ENCODE measurements at regions not wholly inside any gene's neighbourhood (a gene's known extent, or its start where the extent isn't known, plus 50 kb on each side); places are given as distances from the start of the nearest gene placed in this dataset.

DNA sequence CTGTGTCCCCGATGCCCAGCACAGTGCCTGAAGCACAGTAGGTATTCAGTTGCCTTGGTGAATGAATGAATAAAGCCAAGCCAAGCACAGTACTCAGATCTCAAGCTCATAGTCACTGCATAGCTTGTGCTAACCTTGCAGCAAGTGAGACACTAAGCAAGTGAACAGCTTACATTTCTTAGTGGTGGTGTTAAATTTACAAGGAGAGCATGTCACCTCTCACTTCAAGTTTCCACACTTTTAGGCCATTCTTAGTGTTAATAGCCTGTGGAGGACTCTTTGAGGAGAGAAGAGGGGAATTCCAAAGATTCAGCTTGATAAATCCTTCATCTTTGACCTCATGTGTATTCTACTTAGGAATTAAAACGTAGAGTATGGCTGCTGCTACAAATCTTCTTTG, 104.7 kb downstream of the C9orf152 start:
- no peak for DNase-seq

DNA sequence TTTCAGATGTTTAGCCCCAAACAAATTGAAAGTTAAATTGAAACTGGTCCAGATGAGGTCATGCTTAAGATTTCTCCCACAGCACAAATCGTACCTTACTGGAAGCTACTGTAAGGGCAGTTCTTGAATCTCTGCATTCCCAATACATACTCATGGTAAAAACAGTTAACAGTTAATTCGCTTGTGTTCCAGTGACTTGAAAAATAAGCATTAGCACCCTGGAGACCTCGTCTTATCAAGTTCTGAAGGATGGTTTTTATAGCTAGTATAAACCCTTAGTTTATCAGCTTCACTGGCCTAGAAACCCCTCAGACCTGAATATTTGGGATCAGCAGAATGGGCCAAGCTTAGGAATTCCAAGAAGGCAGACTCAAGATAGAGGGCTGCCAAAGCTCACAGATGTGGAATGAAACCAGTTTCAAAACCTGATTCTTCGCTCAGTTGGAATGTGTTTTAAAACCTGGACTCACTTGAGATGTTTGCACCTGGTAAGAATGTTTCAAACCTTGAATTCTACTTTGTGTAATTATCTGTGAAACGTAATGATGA, 103.6 kb downstream of the C9orf152 start:
- DNase-seq, result no peak

DNA sequence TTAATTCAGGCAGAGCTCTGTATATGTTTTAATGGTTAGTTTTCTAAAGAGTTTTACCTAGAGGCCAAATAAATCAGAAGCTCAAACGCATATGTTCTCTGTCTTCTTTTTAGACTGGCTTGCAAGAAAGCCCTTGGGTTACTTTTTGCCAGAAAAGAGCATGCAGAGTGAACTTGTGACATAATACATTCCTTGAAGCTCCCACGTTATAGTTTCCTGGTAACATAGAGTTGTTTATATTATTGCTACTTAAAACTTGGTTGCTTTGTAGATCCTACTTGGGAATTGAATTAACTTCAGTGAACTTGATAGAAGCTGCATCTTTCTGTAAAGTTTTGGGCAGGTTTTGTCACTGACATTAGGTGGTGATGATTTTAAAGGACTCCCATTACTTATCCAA, 102.9 kb downstream of the C9orf152 start:
- DNase-seq, result no peak

DNA sequence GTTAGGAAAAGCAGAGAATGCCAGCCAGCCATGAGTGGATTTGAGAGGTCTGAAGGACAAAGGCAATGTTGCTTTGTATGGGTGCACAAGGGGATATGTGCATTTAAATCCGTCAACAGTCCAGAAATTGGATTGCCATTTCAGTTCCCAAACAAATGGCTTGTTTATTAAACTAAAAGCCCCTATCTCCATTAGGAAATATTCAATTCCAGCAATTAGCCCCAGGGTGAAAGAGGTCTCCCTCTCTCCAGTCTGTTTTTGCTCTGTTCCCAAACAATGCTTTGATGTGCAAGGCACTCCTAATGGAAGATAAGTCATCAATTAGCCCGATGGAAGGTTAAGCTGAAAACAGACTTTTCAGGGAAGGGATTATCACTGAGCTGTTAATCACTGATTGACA, 101.3 kb downstream of the C9orf152 start:
- DNase-seq, result no peak

DNA sequence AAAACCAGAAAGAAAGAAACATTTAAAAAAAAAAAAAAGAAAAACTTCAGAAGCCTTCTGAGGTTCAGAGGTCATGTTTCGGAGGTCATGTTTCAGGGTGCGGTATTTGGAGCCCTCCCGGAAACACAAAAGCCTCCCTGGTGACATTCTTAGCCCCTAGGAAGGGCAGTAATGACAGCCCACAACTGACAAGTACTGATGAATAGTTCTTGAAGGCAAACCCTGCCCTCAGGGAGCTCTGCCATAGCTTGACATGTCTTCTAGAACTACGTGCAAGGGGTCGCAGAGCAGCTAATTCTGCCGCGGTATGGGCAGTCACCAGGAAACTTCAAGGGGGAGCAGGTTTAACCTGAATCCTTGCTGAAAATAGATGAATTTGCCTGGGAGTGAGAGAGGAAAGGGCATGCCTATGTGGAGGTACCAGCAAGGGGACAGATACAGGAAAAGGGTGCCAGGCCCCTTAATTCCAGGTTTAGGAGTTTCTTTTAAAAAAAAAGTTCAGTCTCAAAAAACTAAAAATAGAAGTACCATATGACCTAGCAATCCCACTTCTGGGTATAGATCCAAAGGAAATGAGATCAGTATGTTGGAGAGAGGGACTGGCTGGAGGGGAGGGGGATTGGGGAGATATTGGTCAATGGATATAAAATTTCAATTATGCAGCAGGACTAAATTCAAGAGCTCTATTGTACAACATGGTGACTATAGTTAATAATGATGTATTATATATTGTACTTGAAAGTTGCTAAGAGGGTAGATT, 98.4 kb downstream of the C9orf152 start:
- DNase-seq, result no peak

DNA sequence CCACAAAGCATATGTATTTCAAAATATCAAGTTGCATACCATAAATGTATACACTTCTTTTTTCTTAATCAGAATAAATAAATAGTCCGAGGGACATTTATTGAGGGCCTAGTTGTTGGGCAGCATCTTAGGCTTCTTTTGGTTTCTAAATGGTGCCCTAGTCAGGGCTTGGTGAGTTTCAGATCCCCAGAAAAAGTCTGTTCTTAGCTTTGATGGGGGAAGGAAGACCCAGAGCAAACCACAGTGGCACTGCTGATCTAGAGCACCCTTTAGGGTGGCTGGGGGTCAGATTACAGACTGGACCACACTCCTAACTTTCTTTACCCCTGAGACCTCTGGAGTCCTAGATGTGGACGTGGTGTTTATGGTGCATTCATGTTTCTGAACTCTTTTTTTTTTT, 97.8 kb downstream of the C9orf152 start:
- no peak for DNase-seq

- no peak for DNase-seq
Measured at GRCh38 chr9:110111868-110112267, 96.1 kb downstream of the C9orf152 start.

GRCh38 chr9:110112792-110113191, 95.2 kb downstream of the C9orf152 start:
- no peak for DNase-seq

GRCh38 chr9:110114086-110114858, 93.7 kb downstream of the C9orf152 start:
- no peak for DNase-seq

GRCh38 chr9:110114859-110115201, 93.1 kb downstream of the C9orf152 start:
- no peak for DNase-seq

GRCh38 chr9:110115341-110115820, 92.6 kb downstream of the C9orf152 start:
- DNase-seq, result no peak

DNA sequence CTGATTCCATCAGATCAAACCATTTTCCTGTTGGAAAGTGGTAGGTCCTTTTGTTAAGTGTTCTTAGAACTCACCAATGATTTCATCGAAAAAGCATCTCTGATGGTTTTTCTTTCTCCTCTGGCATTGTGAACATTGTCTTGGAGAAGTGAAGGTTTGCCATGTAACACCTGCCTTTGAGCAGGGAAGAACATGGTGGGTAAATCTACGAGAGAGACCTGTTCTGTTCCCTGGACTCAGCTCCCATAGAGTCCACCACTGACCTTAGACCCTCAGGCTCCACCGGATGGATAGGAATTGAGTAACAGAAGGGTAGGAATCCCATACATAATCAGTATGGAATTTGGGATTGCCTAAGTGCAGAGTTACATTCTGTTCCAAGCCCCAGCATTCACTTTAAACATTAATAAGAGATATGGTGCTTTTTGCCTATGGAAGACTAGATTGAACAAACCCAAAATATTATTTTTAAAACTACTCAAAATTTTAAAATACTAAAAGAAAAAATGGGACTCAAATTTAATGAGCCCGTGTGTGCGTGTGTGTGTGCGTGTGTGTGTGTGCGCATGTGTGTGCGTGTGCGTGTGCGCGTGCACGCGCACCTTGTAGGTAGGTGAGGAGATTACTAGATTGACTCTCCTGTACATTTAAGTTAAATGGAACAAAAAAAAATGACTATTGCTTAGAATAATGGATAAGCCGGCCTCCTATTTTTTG, 92.0 kb downstream of the C9orf152 start:
- no peak for DNase-seq

GRCh38 chr9:110116543-110116885, 91.4 kb downstream of the C9orf152 start:
- DNase-seq, result no peak

DNA sequence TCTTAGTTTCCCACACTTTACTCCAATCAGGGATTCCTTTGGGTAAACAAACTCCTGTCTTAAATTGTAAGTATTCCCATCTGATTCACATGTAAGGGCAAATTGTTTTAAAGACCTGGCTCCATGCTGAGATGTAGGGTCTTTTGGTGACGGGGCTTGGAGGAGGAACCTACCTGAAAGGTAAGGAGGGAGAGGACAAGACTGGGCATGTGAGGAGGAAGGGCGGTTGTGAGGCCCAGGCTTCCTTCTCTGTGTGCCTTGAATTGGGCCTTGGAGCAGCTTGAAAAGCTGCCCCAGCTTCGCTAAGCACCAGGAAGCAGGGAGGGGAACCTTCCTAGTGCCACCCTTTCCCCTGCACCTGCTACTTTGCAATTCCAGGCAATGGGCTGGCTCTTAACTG, 86.8 kb downstream of the C9orf152 start:
- DNase-seq, result no peak

DNA sequence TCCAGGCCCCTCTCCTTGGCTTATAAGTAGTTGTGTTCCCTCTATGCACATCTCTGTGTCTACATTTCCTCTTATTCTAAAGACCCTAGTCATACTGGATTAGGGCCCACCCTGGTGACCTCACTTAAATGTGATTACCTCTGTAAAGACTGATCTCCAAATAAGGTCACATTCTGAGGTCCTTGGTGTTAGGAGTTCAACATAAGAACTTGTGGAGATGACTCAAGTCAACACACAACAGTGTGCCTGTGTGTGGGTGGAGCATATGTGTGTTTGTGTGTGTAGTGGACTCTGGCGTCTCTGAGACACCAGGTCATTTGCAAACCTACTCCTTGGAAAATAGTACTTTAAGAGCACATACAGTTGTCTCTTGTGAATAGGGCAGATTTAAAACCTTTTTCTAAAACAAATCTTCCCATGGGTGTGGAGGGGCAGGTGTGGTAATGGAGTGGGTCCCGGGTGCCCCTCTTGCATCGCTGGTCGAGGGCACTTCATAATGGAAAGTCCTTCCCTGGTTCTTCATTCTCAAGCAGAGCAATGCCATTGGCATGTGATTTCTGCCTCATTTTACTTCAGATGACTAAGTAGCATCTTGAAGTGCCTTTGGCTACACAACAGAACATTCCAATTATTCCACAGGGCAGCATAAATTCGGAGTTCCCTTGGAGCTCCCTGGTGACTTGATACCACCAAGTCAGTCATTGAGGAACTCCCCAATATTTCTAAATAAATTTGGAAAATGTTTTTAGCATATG, 84.4 kb downstream of the C9orf152 start:
- no peak for DNase-seq

GRCh38 chr9:110124439-110124838, 83.5 kb downstream of the C9orf152 start:
- no peak for DNase-seq

GRCh38 chr9:110125207-110125751, 82.7 kb downstream of the C9orf152 start:
- DNase-seq, result no peak

GRCh38 chr9:110125763-110126351, 82.1 kb downstream of the C9orf152 start:
- no peak for DNase-seq

GRCh38 chr9:110126499-110126941, 81.4 kb downstream of the C9orf152 start:
- no peak for DNase-seq

- DNase-seq, result no peak
Measured at GRCh38 chr9:110126986-110127864, 80.7 kb downstream of the C9orf152 start.
